ENCODE measurements at regions not wholly inside any gene's neighbourhood (a gene's known extent, or its start where the extent isn't known, plus 50 kb on each side); places are given as distances from the start of the nearest gene placed in this dataset.

- TF ChIP-seq CTCF (IDR thresholded peaks at IDR 0.05; ENCODE audit: low read depth, low read length, poor library complexity, severe bottlenecking) (no peak), EZH2phosphoT487 (IDR thresholded peaks at IDR 0.05; ENCODE audit: borderline replicate concordance, low read length) (no peak)
Observed at GRCh38 chr13:79673993-79674377, 193.0 kb downstream of the NDFIP2 start.

Data from DOHH2 (cell line).